ENCODE measurements at regions not wholly inside any gene's neighbourhood (a gene's known extent, or its start where the extent isn't known, plus 50 kb on each side); places are given as distances from the start of the nearest gene placed in this dataset.

DNA sequence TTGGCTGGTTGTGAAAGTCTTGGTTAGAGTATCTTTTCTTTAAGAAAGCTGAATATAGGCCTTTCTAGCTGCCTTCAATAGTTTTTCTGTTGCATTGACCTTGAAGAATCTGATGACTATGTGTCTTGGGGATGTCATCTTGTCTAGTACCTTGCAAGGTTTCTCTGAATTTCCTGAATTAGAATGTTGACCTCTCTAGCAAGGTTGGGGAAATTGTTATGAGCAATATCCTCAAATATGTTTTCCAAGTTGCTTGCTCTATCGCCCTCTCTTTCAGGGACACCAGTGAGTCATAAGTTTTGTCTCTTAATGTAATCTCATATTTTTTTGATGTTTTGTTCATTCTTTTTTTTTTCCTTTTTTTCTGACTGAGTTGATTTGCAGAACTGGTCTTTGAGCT lies 194.7 kb downstream of the RAB28 start:
- TF ChIP-seq POLR2AphosphoS5 (IDR thresholded peaks at IDR 0.05; ENCODE audit: low read depth) (no peak), NANOG (IDR thresholded peaks at IDR 0.05; ENCODE audit: borderline replicate concordance) (no peak), EZH2 (IDR thresholded peaks at IDR 0.05; ENCODE audit: low read depth, unreplicated experiment) (no peak), JUNB (IDR thresholded peaks at IDR 0.05; ENCODE audit: unreplicated experiment) (no peak), STAT1 (IDR thresholded peaks at IDR 0.05; ENCODE audit: unreplicated experiment) (no peak), EZH2phosphoT487 (IDR thresholded peaks at IDR 0.05; ENCODE audit: unreplicated experiment) (no peak), CREB1 (CRISPR knock-in tag; IDR thresholded peaks at IDR 0.05; ENCODE audit: low read depth) (no peak), ZNF331 (CRISPR knock-in tag; IDR thresholded peaks at IDR 0.05; ENCODE audit: low read depth) (no peak)
- TF ChIP-seq, protein P1, sequence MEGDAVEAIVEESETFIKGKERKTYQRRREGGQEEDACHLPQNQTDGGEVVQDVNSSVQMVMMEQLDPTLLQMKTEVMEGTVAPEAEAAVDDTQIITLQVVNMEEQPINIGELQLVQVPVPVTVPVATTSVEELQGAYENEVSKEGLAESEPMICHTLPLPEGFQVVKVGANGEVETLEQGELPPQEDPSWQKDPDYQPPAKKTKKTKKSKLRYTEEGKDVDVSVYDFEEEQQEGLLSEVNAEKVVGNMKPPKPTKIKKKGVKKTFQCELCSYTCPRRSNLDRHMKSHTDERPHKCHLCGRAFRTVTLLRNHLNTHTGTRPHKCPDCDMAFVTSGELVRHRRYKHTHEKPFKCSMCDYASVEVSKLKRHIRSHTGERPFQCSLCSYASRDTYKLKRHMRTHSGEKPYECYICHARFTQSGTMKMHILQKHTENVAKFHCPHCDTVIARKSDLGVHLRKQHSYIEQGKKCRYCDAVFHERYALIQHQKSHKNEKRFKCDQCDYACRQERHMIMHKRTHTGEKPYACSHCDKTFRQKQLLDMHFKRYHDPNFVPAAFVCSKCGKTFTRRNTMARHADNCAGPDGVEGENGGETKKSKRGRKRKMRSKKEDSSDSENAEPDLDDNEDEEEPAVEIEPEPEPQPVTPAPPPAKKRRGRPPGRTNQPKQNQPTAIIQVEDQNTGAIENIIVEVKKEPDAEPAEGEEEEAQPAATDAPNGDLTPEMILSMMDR (conservative IDR thresholded peaks at IDR 0.05; ENCODE audit: low read depth in 2 of 2) = no peak
- TF ChIP-seq, protein P2, sequence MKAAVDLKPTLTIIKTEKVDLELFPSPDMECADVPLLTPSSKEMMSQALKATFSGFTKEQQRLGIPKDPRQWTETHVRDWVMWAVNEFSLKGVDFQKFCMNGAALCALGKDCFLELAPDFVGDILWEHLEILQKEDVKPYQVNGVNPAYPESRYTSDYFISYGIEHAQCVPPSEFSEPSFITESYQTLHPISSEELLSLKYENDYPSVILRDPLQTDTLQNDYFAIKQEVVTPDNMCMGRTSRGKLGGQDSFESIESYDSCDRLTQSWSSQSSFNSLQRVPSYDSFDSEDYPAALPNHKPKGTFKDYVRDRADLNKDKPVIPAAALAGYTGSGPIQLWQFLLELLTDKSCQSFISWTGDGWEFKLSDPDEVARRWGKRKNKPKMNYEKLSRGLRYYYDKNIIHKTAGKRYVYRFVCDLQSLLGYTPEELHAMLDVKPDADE (IDR thresholded peaks at IDR 0.05) = no peak
- TF ChIP-seq, protein P3, sequence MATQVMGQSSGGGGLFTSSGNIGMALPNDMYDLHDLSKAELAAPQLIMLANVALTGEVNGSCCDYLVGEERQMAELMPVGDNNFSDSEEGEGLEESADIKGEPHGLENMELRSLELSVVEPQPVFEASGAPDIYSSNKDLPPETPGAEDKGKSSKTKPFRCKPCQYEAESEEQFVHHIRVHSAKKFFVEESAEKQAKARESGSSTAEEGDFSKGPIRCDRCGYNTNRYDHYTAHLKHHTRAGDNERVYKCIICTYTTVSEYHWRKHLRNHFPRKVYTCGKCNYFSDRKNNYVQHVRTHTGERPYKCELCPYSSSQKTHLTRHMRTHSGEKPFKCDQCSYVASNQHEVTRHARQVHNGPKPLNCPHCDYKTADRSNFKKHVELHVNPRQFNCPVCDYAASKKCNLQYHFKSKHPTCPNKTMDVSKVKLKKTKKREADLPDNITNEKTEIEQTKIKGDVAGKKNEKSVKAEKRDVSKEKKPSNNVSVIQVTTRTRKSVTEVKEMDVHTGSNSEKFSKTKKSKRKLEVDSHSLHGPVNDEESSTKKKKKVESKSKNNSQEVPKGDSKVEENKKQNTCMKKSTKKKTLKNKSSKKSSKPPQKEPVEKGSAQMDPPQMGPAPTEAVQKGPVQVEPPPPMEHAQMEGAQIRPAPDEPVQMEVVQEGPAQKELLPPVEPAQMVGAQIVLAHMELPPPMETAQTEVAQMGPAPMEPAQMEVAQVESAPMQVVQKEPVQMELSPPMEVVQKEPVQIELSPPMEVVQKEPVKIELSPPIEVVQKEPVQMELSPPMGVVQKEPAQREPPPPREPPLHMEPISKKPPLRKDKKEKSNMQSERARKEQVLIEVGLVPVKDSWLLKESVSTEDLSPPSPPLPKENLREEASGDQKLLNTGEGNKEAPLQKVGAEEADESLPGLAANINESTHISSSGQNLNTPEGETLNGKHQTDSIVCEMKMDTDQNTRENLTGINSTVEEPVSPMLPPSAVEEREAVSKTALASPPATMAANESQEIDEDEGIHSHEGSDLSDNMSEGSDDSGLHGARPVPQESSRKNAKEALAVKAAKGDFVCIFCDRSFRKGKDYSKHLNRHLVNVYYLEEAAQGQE (IDR thresholded peaks at IDR 0.05; ENCODE audit: unreplicated experiment) = no peak
- TF ChIP-seq, protein P4, sequence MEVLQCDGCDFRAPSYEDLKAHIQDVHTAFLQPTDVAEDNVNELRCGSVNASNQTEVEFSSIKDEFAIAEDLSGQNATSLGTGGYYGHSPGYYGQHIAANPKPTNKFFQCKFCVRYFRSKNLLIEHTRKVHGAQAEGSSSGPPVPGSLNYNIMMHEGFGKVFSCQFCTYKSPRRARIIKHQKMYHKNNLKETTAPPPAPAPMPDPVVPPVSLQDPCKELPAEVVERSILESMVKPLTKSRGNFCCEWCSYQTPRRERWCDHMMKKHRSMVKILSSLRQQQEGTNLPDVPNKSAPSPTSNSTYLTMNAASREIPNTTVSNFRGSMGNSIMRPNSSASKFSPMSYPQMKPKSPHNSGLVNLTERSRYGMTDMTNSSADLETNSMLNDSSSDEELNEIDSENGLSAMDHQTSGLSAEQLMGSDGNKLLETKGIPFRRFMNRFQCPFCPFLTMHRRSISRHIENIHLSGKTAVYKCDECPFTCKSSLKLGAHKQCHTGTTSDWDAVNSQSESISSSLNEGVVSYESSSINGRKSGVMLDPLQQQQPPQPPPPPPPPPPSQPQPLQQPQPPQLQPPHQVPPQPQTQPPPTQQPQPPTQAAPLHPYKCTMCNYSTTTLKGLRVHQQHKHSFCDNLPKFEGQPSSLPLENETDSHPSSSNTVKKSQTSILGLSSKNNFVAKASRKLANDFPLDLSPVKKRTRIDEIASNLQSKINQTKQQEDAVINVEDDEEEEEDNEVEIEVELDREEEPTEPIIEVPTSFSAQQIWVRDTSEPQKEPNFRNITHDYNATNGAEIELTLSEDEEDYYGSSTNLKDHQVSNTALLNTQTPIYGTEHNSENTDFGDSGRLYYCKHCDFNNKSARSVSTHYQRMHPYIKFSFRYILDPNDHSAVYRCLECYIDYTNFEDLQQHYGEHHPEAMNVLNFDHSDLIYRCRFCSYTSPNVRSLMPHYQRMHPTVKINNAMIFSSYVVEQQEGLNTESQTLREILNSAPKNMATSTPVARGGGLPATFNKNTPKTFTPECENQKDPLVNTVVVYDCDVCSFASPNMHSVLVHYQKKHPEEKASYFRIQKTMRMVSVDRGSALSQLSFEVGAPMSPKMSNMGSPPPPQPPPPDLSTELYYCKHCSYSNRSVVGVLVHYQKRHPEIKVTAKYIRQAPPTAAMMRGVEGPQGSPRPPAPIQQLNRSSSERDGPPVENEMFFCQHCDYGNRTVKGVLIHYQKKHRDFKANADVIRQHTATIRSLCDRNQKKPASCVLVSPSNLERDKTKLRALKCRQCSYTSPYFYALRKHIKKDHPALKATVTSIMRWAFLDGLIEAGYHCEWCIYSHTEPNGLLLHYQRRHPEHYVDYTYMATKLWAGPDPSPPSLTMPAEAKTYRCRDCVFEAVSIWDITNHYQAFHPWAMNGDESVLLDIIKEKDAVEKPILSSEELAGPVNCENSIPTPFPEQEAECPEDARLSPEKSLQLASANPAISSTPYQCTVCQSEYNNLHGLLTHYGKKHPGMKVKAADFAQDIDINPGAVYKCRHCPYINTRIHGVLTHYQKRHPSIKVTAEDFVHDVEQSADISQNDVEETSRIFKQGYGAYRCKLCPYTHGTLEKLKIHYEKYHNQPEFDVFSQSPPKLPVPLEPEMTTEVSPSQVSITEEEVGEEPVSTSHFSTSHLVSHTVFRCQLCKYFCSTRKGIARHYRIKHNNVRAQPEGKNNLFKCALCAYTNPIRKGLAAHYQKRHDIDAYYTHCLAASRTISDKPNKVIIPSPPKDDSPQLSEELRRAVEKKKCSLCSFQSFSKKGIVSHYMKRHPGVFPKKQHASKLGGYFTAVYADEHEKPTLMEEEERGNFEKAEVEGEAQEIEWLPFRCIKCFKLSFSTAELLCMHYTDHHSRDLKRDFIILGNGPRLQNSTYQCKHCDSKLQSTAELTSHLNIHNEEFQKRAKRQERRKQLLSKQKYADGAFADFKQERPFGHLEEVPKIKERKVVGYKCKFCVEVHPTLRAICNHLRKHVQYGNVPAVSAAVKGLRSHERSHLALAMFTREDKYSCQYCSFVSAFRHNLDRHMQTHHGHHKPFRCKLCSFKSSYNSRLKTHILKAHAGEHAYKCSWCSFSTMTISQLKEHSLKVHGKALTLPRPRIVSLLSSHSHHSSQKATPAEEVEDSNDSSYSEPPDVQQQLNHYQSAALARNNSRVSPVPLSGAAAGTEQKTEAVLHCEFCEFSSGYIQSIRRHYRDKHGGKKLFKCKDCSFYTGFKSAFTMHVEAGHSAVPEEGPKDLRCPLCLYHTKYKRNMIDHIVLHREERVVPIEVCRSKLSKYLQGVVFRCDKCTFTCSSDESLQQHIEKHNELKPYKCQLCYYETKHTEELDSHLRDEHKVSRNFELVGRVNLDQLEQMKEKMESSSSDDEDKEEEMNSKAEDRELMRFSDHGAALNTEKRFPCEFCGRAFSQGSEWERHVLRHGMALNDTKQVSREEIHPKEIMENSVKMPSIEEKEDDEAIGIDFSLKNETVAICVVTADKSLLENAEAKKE (CRISPR knock-in tag; IDR thresholded peaks at IDR 0.05) = no peak
